Ovary (tissue), 7 donors: ENCODE measurements at regions not wholly inside any gene's neighbourhood (a gene's known extent, or its start where the extent isn't known, plus 50 kb on each side); places are given as distances from the start of the nearest gene placed in this dataset.

Source experiments
- DNase-seq, 5 donors: peaks; one replicate each; pipeline ENCODE4 v3.0.0-alpha.2; 2019 to 2020
- H3K27ac ChIP-seq, 2 donors: fragments of 200-600 bp; one replicate each; pipeline versions ENCODE4 v1.5.1 to v1.8.0; 2019 to 2022
- H3K27me3 ChIP-seq: fragments of 200-600 bp; one replicate; pipeline ENCODE4 v1.8.0; 2022
- H3K36me3 ChIP-seq: fragments of 200-600 bp; sonication (generic); one replicate; pipeline ENCODE4 v1.5.1; 2019
- H3K4me1 ChIP-seq: one replicate; pipeline ENCODE4 v1.8.1; 2013; ENCODE audit warnings: mild to moderate bottlenecking, moderate library complexity; ENCODE audit not compliant: insufficient read depth
- H3K4me3 ChIP-seq: fragments of 200-600 bp; sonication (generic); one replicate; pipeline ENCODE4 v1.5.1; 2017
- H3K9me3 ChIP-seq, 2 donors: fragments of 200-600 bp in 1 of 2; sonication (generic) in 1 of 2; one replicate each; pipeline versions ENCODE4 v1.5.1 to v1.8.1; 2013 to 2019; ENCODE audit warnings: mild to moderate bottlenecking in 1 of 2, moderate library complexity in 1 of 2
- EP300 ChIP-seq: sonication (generic); formaldehyde crosslinking; IDR thresholded peaks from one replicate; pipeline ENCODE4 v1.6.1; 2017; ENCODE audit warnings: antibody characterized with exemption
- POLR2A ChIP-seq: fragments of 450-650 bp; IDR thresholded peaks from one replicate; pipeline ENCODE4 v1.6.1; 2017; ENCODE audit warnings: antibody characterized with exemption, mild to moderate bottlenecking, moderate library complexity
- WGBS, 3 donors: extraction: QIAGEN DNeasy Blood & Tissue Kit in 1 of 3; methylation state at CpG; one replicate each; pipeline versions ENCODE4 v1.1.5 to v1.1.7; 2013 to 2017; 5-methylcytosine and 5-hydroxymethylcytosine counted together
- intact Hi-C, 4 donors: fragments of 100-400 bp; cut with DNase I; formaldehyde crosslinking; loops; one replicate each; pipeline versions ENCODE4 v1.11.0 to v1.15.1; 2022 to 2023
- TF ChIP-seq, protein P1 (sequence below), 3 donors: fragments of 450-650 bp in 2 of 3; fragments of 200-600 bp in 1 of 3; IDR thresholded peaks; one replicate each; pipeline versions ENCODE4 v1.5.1 to v1.8.0; 2016 to 2022; ENCODE audit warnings: antibody characterized with exemption in 3 of 3, mild to moderate bottlenecking in 1 of 3
- donor health status: DM: no; HTN: no; CAD: no; lungs with moderate emphysema.
- donor health status: DM: no; HTN: no; CAD: no.
- donor health status: Bipolar disorder and iron deficiency.
- donor health status: DM: no; HTN: no; CAD: no.
- donor health status: DM: yes; HTN: yes; CAD: no.

DNA sequence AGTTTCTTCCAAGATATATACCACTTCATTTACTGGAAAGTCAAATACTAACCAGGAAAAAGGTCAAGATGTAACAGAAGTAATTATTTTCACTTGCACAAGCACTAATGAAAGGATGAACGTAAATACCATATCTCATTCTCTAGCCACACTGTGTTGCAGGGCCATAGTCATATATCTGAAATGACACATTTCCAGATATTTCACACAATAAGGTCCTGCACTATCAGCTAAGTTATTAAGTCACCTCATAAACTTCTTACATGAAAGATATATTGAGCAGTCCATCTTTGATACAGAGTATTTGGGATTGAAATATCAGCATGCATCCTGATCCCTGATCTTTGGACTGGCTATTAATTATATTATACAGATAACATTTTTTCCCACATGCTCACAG is 783.3 kb upstream of the MGAT4C start:
- WGBS, 3 donors: 85 to 91% (median 85%) methylated on average over 1 of the region's 1 CpG
- H3K4me1 ChIP-seq: no peaks in the 10 kb centered on the region
- H3K27ac ChIP-seq: no peak overlapping the region
- TF ChIP-seq EP300 (no peak), POLR2A (no peak)
- TF ChIP-seq, protein P1, sequence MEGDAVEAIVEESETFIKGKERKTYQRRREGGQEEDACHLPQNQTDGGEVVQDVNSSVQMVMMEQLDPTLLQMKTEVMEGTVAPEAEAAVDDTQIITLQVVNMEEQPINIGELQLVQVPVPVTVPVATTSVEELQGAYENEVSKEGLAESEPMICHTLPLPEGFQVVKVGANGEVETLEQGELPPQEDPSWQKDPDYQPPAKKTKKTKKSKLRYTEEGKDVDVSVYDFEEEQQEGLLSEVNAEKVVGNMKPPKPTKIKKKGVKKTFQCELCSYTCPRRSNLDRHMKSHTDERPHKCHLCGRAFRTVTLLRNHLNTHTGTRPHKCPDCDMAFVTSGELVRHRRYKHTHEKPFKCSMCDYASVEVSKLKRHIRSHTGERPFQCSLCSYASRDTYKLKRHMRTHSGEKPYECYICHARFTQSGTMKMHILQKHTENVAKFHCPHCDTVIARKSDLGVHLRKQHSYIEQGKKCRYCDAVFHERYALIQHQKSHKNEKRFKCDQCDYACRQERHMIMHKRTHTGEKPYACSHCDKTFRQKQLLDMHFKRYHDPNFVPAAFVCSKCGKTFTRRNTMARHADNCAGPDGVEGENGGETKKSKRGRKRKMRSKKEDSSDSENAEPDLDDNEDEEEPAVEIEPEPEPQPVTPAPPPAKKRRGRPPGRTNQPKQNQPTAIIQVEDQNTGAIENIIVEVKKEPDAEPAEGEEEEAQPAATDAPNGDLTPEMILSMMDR (IDR thresholded peaks at IDR 0.05): no peak
- intact Hi-C loops: no loop called here
- DNase-seq: no peak
- H3K4me3 ChIP-seq: no peak overlapping the region
- H3K27me3 ChIP-seq: no peaks in the 10 kb centered on the region
- no peaks in the 10 kb centered on the region for H3K9me3 ChIP-seq
- H3K36me3 ChIP-seq: no peaks in the 10 kb centered on the region

DNA sequence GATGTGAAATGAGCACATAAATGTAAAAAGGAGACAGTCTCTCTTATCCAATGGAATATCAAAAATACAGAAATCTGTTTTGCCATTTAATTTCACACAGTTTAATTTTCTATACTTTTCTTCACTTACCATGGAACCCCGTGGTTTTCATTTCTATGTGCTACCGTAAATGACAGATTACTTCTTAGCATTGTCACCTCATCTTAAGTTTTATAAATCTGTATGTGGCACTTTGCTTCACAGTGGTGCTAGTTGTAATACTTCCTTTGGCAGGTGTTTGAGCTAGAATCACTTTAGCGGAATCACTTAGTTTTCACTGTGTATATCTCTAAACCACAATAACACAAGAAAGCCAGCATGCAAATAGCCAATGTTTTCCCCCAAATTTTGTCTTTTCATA is 781.9 kb upstream of the MGAT4C start:
- WGBS, 3 donors: 77 to 94% (median 93%) methylated on average over 3 of the region's 3 CpGs

DNA sequence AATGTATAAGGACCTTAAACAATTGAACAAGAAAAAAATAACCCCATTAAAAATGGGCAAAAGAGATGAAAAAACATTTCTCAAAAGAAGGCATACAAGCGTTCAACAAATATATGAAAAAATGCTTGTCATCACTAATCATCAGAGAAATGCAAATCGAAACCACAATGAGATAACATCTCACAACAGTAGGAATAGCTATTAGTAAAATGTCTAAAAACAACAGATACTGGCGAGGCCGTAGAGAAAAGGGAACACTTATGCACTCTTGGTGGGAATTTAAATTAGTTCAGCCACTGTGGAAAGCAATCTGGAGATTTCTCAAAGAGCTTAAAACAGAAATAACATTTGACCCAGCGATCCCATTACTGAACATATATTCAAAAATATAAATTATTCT is 769.8 kb upstream of the MGAT4C start:
- intact Hi-C loops: no loop called here
- no peaks in the 10 kb centered on the region for H3K36me3 ChIP-seq
- no peak for DNase-seq
- WGBS, 3 donors: 83 to 89% (median 84%) methylated on average over 5 of the region's 5 CpGs
- no peak overlapping the region for H3K27ac ChIP-seq
- no peaks in the 10 kb centered on the region for H3K27me3 ChIP-seq
- H3K9me3 ChIP-seq: no peaks in the 10 kb centered on the region
- TF ChIP-seq, protein P1 (IDR thresholded peaks at IDR 0.05): no peak
- TF ChIP-seq EP300 (no peak), POLR2A (no peak)
- no peaks in the 10 kb centered on the region for H3K4me1 ChIP-seq
- H3K4me3 ChIP-seq: no peak overlapping the region

More for the DNA sequence above, 781.9 kb upstream of the MGAT4C start:
- TF ChIP-seq POLR2A (no peak), EP300 (no peak)
- TF ChIP-seq, protein P1 (IDR thresholded peaks at IDR 0.05): no peak
- Histone ChIP-seq H3K9me3 (no peaks in the 10 kb centered on the region), H3K4me3 (no peak overlapping the region), H3K27ac (no peak overlapping the region), H3K36me3 (no peaks in the 10 kb centered on the region), H3K4me1 (no peaks in the 10 kb centered on the region), H3K27me3 (no peaks in the 10 kb centered on the region)
- DNase-seq: no peak
- intact Hi-C loops: no loop called here

DNA sequence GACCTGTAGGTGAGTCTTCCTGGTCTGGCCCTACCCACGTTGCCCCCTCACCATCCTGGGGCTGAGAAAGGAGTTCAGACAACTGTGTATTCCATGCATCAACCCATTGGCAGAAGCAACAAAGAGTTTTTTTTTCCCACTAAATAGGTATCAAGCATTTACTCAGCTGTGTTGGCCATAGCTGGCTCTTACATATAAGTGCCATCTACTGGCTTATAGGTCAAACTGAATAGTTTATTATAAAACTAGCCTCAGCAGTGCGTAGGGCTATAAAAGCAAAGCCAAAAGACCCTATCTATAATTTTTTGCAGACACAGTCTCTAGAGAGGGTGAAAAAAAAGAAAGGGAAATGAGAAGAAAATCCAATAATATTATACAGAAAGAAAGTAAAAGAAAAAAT is 765.2 kb upstream of the MGAT4C start:
- H3K4me1 ChIP-seq: no peaks in the 10 kb centered on the region
- no peaks in the 10 kb centered on the region for H3K9me3 ChIP-seq
- TF ChIP-seq EP300 (no peak), POLR2A (no peak)
- TF ChIP-seq, protein P1 (IDR thresholded peaks at IDR 0.05): no peak

DNA sequence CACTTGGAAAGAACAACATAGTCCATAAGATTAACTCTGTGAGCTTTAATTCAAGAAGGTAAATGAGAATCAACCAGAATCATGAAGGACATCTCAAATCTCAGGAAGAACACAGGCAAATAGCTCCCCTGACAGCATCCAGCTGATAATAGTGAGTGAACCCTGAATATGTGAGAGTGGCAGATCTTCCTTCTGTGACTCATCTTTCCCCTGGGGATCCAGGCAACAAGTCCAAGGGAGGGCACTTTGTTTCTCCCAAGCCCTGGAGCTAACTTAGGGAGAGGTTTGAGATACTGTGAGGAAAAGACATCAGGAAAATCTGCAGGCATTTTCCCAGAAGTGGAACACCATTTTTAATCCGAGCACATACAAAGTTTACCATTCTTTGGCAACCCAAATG is 763.9 kb upstream of the MGAT4C start:
- Histone ChIP-seq H3K4me3 (no peak overlapping the region), H3K27me3 (no peaks in the 10 kb centered on the region), H3K36me3 (no peaks in the 10 kb centered on the region), H3K9me3 (no peaks in the 10 kb centered on the region), H3K27ac (no peak overlapping the region), H3K4me1 (no peaks in the 10 kb centered on the region)
- TF ChIP-seq EP300: no peak
- TF ChIP-seq, protein P1 (IDR thresholded peaks at IDR 0.05): no peak
- no peak for TF ChIP-seq POLR2A
- intact Hi-C loops: no loop called here
- 82 to 92% (median 86%) methylated on average over 1 of the region's 1 CpG for WGBS, 3 donors
- no peak for DNase-seq

More for the DNA sequence above, 765.2 kb upstream of the MGAT4C start:
- no peak overlapping the region for H3K4me3 ChIP-seq
- H3K27ac ChIP-seq: no peak overlapping the region
- no peaks in the 10 kb centered on the region for H3K36me3 ChIP-seq
- intact Hi-C loops: no loop called here
- DNase-seq: no peak
- no peaks in the 10 kb centered on the region for H3K27me3 ChIP-seq
- WGBS, 3 donors: 75 to 85% (median 79%) methylated on average over 2 of the region's 2 CpGs
